DOHH2 (cell line): ENCODE measurements at regions not wholly inside any gene's neighbourhood (a gene's known extent, or its start where the extent isn't known, plus 50 kb on each side); places are given as distances from the start of the nearest gene placed in this dataset.

ENCODE experiments used
- CTCF ChIP-seq: fragments of 200-600 bp; sonication (generic); IDR thresholded peaks from one replicate; pipeline ENCODE4 v1.5.1; 2014; ENCODE audit warnings: antibody characterized with exemption, mild to moderate bottlenecking, low read depth, low read length; ENCODE audit not compliant: poor library complexity, severe bottlenecking
- EZH2phosphoT487 ChIP-seq: fragments of 200-600 bp; sonication (generic); IDR thresholded peaks from 2 replicates; pipeline ENCODE4 v1.6.1; 2017; ENCODE audit warnings: borderline replicate concordance, mild to moderate bottlenecking, antibody characterized with exemption, low read length, moderate library complexity, mixed read lengths

DNA sequence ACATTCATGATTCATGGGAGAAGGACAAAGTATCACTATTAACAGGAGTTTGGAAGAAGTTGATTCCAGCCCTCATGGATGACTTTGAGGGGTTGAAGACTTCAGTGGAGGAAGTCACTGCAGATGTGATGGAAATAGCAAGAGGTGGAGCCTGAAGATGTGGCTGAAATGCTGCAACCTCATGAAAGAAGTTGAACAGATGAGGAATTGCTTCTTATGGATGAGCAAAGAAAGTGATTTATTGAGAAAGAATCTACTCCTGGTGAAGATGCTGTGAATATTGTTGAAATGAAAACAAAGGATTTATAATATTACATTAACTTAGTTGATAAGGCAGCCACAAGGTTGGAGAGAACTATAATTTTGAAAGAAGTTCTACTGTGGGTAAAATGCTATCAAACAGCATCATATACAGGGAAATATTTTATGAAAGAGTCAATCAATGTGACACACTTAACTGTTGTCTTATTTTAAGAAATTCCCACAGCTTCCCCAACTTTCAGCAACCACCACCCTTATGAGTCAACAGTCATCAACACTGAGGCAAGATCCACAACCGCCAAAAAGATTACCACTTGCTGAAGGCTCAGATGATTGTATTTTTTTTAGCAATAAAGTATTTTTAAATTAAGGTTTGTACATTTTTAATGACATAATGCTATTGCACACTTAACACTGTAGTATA lies 302.6 kb downstream of the CBLL2 start:
- TF ChIP-seq CTCF (no peak), EZH2phosphoT487 (no peak)
